Fibroblast of peridontal ligament (primary cell): ENCODE measurements at regions not wholly inside any gene's neighbourhood (a gene's known extent, or its start where the extent isn't known, plus 50 kb on each side); places are given as distances from the start of the nearest gene placed in this dataset.
"Not testable (repeated sequence)": the region's sequence is repeated elsewhere in the genome, so short reads cannot be mapped to it uniquely, and the experiment has no call there.

Source experiments
- DNase-seq: peaks from one replicate; pipeline ENCODE4 v3.0.0-alpha.2; 2010; ENCODE audit errors: extremely low read depth

GRCh38 chr5:118290204-118290603, 698.1 kb downstream of the DTWD2 start:
- no peak for DNase-seq

GRCh38 chr5:118284230-118284629, 704.1 kb downstream of the DTWD2 start:
- DNase-seq, result not testable (repeated sequence)

GRCh38 chr5:118282480-118283038, 705.8 kb downstream of the DTWD2 start:
- not testable (repeated sequence) for DNase-seq

GRCh38 chr5:118279540-118280294, 708.6 kb downstream of the DTWD2 start:
- DNase-seq, result no peak

- peak; percentile 6 for DNase-seq
Observed at GRCh38 chr5:118270526-118270925, 717.8 kb downstream of the DTWD2 start.

- no peak for DNase-seq
Observed at GRCh38 chr5:118258223-118258622, 730.1 kb downstream of the DTWD2 start.

- peak; percentile 12 for DNase-seq
Observed at GRCh38 chr5:118257066-118257465, 731.3 kb downstream of the DTWD2 start.

GRCh38 chr5:118253225-118254061, 734.9 kb downstream of the DTWD2 start:
- DNase-seq, result no peak

GRCh38 chr5:118249386-118249785, 739.0 kb downstream of the DTWD2 start:
- DNase-seq, result no peak

- DNase-seq, result no peak
Observed at GRCh38 chr5:118247458-118247857, 740.9 kb downstream of the DTWD2 start.

GRCh38 chr5:118243613-118244012, 744.7 kb downstream of the DTWD2 start:
- DNase-seq, result no peak

GRCh38 chr5:118243068-118243467, 745.3 kb downstream of the DTWD2 start:
- no peak for DNase-seq

GRCh38 chr5:118236108-118236849, 752.1 kb downstream of the DTWD2 start:
- no peak for DNase-seq

GRCh38 chr5:118233606-118234005, 754.7 kb downstream of the DTWD2 start:
- DNase-seq, result peak; percentile 74

GRCh38 chr5:118228489-118228888, 759.9 kb downstream of the DTWD2 start:
- DNase-seq, result peak; percentile 45

- peak; percentile 87 for DNase-seq
Observed at GRCh38 chr5:118224546-118224945, 763.8 kb downstream of the DTWD2 start.

GRCh38 chr5:118220556-118221195, 767.7 kb downstream of the DTWD2 start:
- peak; percentile 90 for DNase-seq

GRCh38 chr5:118211606-118212005, 776.7 kb downstream of the DTWD2 start:
- DNase-seq, result no peak

- no peak for DNase-seq
Observed at GRCh38 chr5:118208031-118208453, 780.3 kb downstream of the DTWD2 start.

- DNase-seq, result no peak
Observed at GRCh38 chr5:118199801-118200200, 788.5 kb downstream of the DTWD2 start.

- no peak for DNase-seq
Observed at GRCh38 chr5:118196229-118196628, 792.1 kb downstream of the DTWD2 start.
